ENCODE measurements at regions not wholly inside any gene's neighbourhood (a gene's known extent, or its start where the extent isn't known, plus 50 kb on each side); places are given as distances from the start of the nearest gene placed in this dataset.

- Mint-ChIP-seq H3K36me3 (no peaks in the 10 kb centered on the region), H3K4me3 (no peak overlapping the region)
These were observed 249.2 kb upstream of the PKN2 start for GRCh38 chr1:88434836-88435235.

GRCh38 chr1:88441022-88441421 is 243.1 kb upstream of the PKN2 start:
- H3K4me3 Mint-ChIP-seq = no peak overlapping the region

More at GRCh38 chr1:88434836-88435235, 249.2 kb upstream of the PKN2 start:
- no peaks in the 10 kb centered on the region for H3K4me1 Mint-ChIP-seq (ENCODE audit: low read depth in 2 of 2)
- no peak overlapping the region for H3K27ac Mint-ChIP-seq
- H3K27me3 Mint-ChIP-seq = no peaks in the 10 kb centered on the region
- peaks cover 31% of the 10 kb centered on the region for H3K9me3 Mint-ChIP-seq
- ATAC-seq (no peak), DNase-seq (ENCODE audit: low spot score) (no peak)

GRCh38 chr1:88451856-88452255 is 232.2 kb upstream of the PKN2 start:
- Mint-ChIP-seq H3K4me1 (ENCODE audit: low read depth in 2 of 2) (no peaks in the 10 kb centered on the region), H3K27me3 (no peaks in the 10 kb centered on the region), H3K36me3 (no peaks in the 10 kb centered on the region), H3K27ac (no peak overlapping the region), H3K4me3 (no peak overlapping the region), H3K9me3 (no peaks in the 10 kb centered on the region)
- no peak for DNase-seq (ENCODE audit: low spot score)
- ATAC-seq = no peak

More at GRCh38 chr1:88441022-88441421, 243.1 kb upstream of the PKN2 start:
- DNase-seq (ENCODE audit: low spot score) (no peak), ATAC-seq (no peak)
- Mint-ChIP-seq H3K27ac (no peak overlapping the region), H3K4me1 (ENCODE audit: low read depth in 2 of 2) (no peaks in the 10 kb centered on the region), H3K27me3 (peaks cover 0 to 3% of the 10 kb centered on the region in 2 donors), H3K9me3 (peaks cover 28% of the 10 kb centered on the region), H3K36me3 (no peaks in the 10 kb centered on the region)

- H3K27ac Mint-ChIP-seq = no peak overlapping the region
- no peaks in the 10 kb centered on the region for H3K9me3 Mint-ChIP-seq
- H3K4me1 Mint-ChIP-seq (ENCODE audit: low read depth in 2 of 2) = no peaks in the 10 kb centered on the region
- no peak overlapping the region for H3K4me3 Mint-ChIP-seq
- ATAC-seq = no peak
- H3K36me3 Mint-ChIP-seq = no peaks in the 10 kb centered on the region
- no peak for DNase-seq (ENCODE audit: low spot score)
- H3K27me3 Mint-ChIP-seq = no peaks in the 10 kb centered on the region
These were observed 230.8 kb upstream of the PKN2 start for GRCh38 chr1:88453295-88453694.

DNA sequence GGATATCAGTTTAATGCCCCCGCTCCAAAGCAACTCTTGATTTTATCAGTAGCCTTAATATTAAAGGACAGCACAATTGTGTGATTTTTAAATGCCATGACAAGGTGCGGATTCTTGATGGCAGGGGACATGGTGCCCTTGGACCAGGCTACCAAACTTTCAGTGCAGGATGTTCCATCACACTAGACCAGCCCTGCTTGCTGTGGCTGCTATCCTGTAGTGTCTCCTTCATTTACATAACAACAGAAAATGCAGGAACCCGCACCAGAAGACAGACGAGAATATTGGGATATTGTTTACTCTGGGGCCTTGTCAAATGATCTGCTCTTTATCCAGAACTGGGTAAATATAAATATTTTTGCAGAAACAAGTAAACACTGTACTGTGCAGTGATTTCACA is 229.3 kb upstream of the PKN2 start:
- H3K27ac Mint-ChIP-seq = no peak overlapping the region
- no peaks in the 10 kb centered on the region for H3K4me1 Mint-ChIP-seq (ENCODE audit: low read depth in 2 of 2)
- no peak for ATAC-seq
- no peak for DNase-seq (ENCODE audit: low spot score)
- no peaks in the 10 kb centered on the region for H3K27me3 Mint-ChIP-seq
- H3K4me3 Mint-ChIP-seq = no peak overlapping the region
- H3K36me3 Mint-ChIP-seq = no peaks in the 10 kb centered on the region
- H3K9me3 Mint-ChIP-seq = no peaks in the 10 kb centered on the region

- Mint-ChIP-seq H3K27me3 (no peaks in the 10 kb centered on the region), H3K27ac (no peak overlapping the region), H3K36me3 (no peaks in the 10 kb centered on the region), H3K4me3 (no peak overlapping the region), H3K9me3 (no peaks in the 10 kb centered on the region), H3K4me1 (ENCODE audit: low read depth in 2 of 2) (no peaks in the 10 kb centered on the region)
- DNase-seq (ENCODE audit: low spot score) (no peak), ATAC-seq (no peak)
These were observed 228.3 kb upstream of the PKN2 start for GRCh38 chr1:88455621-88456256.

DNA sequence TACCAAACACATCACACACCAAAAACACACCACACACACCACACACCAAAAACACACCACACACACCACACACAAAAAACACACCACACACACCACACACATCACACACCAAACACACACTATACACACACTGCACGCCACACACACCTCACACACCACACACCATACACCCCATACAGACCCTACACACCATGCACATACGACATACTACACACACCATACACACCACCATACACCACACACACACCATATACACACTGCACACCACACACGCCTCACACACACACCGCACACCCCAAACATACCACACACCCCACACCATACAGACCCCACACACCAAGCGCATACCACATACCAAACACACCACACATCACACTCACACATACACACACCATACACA is 226.9 kb upstream of the PKN2 start:
- Mint-ChIP-seq H3K4me3 (no peak overlapping the region), H3K36me3 (no peaks in the 10 kb centered on the region), H3K27me3 (peaks cover 0 to 14% of the 10 kb centered on the region in 2 donors), H3K9me3 (no peaks in the 10 kb centered on the region), H3K4me1 (ENCODE audit: low read depth in 2 of 2) (no peaks in the 10 kb centered on the region), H3K27ac (no peak overlapping the region)
- ATAC-seq = peak; percentile 15 to 52
- no peak for DNase-seq (ENCODE audit: low spot score)

- no peak overlapping the region for H3K4me3 Mint-ChIP-seq
- ATAC-seq = no peak
- H3K36me3 Mint-ChIP-seq = no peaks in the 10 kb centered on the region
- no peaks in the 10 kb centered on the region for H3K4me1 Mint-ChIP-seq (ENCODE audit: low read depth in 2 of 2)
- no peak overlapping the region for H3K27ac Mint-ChIP-seq
- H3K9me3 Mint-ChIP-seq = no peaks in the 10 kb centered on the region
- peaks cover 3 to 26% of the 10 kb centered on the region in 2 donors for H3K27me3 Mint-ChIP-seq
- no peak for DNase-seq (ENCODE audit: low spot score)
These were observed 223.1 kb upstream of the PKN2 start for GRCh38 chr1:88461007-88461406.

DNA sequence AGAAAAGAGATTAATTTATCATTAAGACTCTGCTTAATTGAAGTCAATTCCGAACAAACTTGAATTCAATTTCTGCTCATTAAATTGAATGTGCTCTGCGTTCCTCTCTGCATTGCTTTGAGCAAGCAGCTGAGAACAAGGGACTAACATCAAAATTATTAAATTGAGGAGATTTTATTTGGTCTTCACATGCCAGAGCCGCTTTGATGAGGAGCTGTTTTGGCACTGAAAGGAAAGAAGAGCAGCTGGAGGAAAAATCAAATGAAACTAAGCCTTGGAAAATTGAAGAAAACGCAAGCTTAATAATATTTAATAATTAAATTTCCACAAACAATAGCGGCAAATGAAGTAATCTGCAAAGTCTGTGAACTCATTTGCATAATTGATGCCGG is 222.0 kb upstream of the PKN2 start:
- ATAC-seq = no peak
- Mint-ChIP-seq H3K9me3 (no peaks in the 10 kb centered on the region), H3K27ac (no peak overlapping the region), H3K4me3 (no peak overlapping the region), H3K27me3 (peaks cover 3 to 26% of the 10 kb centered on the region in 2 donors), H3K4me1 (ENCODE audit: low read depth in 2 of 2) (no peaks in the 10 kb centered on the region), H3K36me3 (no peaks in the 10 kb centered on the region)
- DNase-seq (ENCODE audit: low spot score) = no peak

GRCh38 chr1:88462488-88463261 is 221.4 kb upstream of the PKN2 start:
- DNase-seq (ENCODE audit: low spot score) = no peak
- no peaks in the 10 kb centered on the region for H3K9me3 Mint-ChIP-seq
- H3K4me3 Mint-ChIP-seq = no peak overlapping the region
- no peak overlapping the region for H3K27ac Mint-ChIP-seq
- H3K36me3 Mint-ChIP-seq = no peaks in the 10 kb centered on the region
- H3K4me1 Mint-ChIP-seq (ENCODE audit: low read depth in 2 of 2) = no peaks in the 10 kb centered on the region
- ATAC-seq = no peak
- H3K27me3 Mint-ChIP-seq = peaks cover 3 to 26% of the 10 kb centered on the region in 2 donors

DNA sequence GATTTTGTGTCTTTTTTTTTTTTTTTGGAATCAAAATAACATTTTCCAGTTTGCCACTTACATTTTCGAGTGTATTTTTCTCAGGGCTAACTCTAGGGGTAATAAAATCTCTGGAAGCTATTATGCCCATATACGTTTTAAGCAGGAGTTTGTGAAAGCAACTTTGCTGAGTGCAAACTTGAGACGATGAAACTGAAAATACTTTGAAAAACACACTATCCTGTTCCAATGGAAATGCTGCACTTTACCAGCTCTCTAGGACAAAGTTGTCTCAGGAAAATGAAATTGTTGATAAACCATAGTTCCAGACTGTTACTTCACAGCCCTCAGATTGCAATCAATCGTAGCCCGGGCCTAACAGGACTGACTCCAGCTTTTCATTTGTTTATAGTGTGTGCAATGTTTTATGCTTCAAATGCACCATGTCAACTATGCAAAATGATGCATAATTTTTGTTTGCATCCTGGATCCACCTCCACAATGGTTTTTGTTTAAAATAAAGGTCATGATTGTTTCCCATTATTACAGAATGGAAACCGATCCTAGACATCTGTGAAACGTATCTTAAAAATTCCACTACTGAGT is 220.6 kb upstream of the PKN2 start:
- no peak overlapping the region for H3K27ac Mint-ChIP-seq
- no peaks in the 10 kb centered on the region for H3K9me3 Mint-ChIP-seq
- ATAC-seq (no peak), DNase-seq (ENCODE audit: low spot score) (no peak)
- H3K4me1 Mint-ChIP-seq (ENCODE audit: low read depth in 2 of 2) = no peaks in the 10 kb centered on the region
- peaks cover 3 to 26% of the 10 kb centered on the region in 2 donors for H3K27me3 Mint-ChIP-seq
- no peaks in the 10 kb centered on the region for H3K36me3 Mint-ChIP-seq
- H3K4me3 Mint-ChIP-seq = no peak overlapping the region

DNA sequence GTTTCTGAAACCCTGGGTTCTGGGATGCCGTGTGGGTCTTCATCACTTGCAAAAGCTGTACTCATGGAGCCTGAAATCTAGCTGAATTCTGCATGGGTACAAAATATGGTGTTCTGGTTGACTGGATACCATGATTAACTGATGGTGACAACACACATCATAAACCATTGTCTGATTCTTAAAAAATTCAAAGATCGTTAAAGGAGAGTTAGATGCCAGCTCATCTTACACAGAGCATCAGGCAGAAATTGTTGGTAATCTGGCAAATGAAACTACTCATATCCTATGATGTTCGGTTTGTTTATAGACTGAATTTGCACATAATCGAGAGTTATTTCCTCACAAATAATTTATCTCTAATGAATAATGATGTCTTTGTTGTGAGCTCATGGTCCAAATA is 218.1 kb upstream of the PKN2 start:
- ATAC-seq (no peak), DNase-seq (ENCODE audit: low spot score) (no peak)
- H3K4me1 Mint-ChIP-seq (ENCODE audit: low read depth in 2 of 2) = no peaks in the 10 kb centered on the region
- no peaks in the 10 kb centered on the region for H3K36me3 Mint-ChIP-seq
- peaks cover under 1% of the 10 kb centered on the region for H3K9me3 Mint-ChIP-seq
- H3K27me3 Mint-ChIP-seq = peaks cover 3 to 24% of the 10 kb centered on the region in 2 donors
- no peak overlapping the region for H3K4me3 Mint-ChIP-seq
- H3K27ac Mint-ChIP-seq = no peak overlapping the region

DNA sequence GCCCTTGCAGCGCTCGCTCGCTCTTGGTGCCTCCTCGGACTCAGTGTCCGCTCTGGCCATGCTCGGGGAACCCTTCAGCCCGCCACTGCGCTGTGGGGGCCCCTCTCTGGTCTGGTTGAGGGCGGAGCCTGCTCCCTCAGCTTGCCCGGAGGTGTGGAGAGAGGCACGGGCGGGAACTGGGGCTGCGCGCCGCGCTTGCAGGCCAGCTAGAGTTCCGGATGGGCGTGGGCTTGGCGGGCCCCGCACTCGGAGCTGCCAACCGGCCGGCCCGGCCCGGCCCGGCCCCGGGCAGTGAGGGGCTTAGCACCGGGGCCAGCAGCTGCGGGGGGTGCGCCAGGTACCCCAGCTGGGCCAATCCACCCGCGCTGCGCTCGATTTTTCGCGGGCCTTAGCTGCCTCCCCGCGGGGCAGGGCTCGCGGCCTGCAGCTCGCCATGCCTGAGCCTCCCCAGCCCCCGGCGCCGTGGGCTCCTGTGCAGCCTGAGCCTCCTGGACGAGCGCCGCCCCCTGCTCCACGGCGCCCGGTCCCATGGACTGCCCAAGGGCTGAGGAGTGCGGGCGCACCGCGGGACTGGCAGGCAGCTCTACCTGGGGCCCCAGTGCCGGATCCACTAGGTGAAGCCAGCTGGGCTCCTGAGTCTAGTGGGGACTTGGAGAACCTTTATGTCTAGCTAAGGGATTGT is 217.0 kb upstream of the PKN2 start:
- ATAC-seq (no peak), DNase-seq (ENCODE audit: low spot score) (no peak)
- Mint-ChIP-seq H3K27me3 (peaks cover 5 to 13% of the 10 kb centered on the region in 2 donors), H3K4me3 (no peak overlapping the region), H3K36me3 (no peaks in the 10 kb centered on the region), H3K9me3 (peaks cover 3% of the 10 kb centered on the region), H3K4me1 (ENCODE audit: low read depth in 2 of 2) (no peaks in the 10 kb centered on the region), H3K27ac (no peak overlapping the region)

GRCh38 chr1:88472298-88472697 is 211.8 kb upstream of the PKN2 start:
- no peak overlapping the region for H3K27ac Mint-ChIP-seq
- DNase-seq (ENCODE audit: low spot score) (no peak), ATAC-seq (no peak)
- H3K27me3 Mint-ChIP-seq = peaks cover 0 to 2% of the 10 kb centered on the region in 2 donors
- H3K9me3 Mint-ChIP-seq = peaks cover 3% of the 10 kb centered on the region
- no peaks in the 10 kb centered on the region for H3K4me1 Mint-ChIP-seq (ENCODE audit: low read depth in 2 of 2)
- H3K4me3 Mint-ChIP-seq = no peak overlapping the region
- no peaks in the 10 kb centered on the region for H3K36me3 Mint-ChIP-seq

Data from natural killer cell treated with Interleukin-12 subunit alpha and Interleukin-12 subunit beta and Interleukin-15 and Interleukin-18, amount 100 ng/mL, for 72 hours (primary cell).